UCSD-AML1 (cell line): ENCODE measurements at regions not wholly inside any gene's neighbourhood (a gene's known extent, or its start where the extent isn't known, plus 50 kb on each side); places are given as distances from the start of the nearest gene placed in this dataset.

Experiments used
- DNase-seq: peaks from one replicate; lab custom pipeline; 2025; ENCODE audit not compliant: unreplicated experiment; lab: John Stamatoyannopoulos, UW

DNA sequence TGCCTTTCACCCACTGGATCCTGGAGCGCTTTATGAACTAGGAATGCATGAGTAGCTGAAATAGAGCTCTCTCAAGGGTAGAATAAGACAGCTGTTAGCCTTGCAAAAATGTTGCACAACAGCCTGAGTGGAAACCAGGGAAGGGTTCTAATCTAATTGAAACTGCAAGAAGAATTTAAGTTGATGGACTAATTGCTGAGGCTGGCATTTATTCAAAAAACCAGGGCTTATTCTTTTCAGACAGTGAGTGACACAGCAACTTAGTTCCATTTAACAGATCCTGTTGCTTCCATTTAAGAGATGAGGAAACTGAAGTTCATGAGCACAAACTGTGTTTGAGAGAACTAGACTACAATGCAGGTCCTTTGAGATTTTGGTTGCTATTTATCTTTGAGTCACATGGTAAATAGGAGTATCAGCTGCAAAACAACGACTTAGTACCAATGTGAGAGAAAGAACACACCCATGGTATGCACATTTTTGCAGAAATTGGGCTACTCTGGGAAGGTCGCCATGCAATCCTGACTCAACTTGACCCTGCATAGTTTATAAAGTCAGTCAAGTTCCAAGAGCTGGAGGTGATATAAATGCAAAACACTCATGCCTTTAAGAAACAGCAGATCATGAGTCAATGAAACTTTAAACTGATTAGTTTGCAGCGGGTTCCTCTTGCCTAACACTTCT, 76.4 kb upstream of the PARD3B start:
- DNase-seq = no peak

GRCh38 chr2:204470178-204470620, 75.1 kb upstream of the PARD3B start:
- DNase-seq = no peak

- DNase-seq = no peak
These were observed 74.6 kb upstream of the PARD3B start for GRCh38 chr2:204470621-204471196.

- DNase-seq = no peak
These were observed 72.9 kb upstream of the PARD3B start for GRCh38 chr2:204472375-204472774.

DNA sequence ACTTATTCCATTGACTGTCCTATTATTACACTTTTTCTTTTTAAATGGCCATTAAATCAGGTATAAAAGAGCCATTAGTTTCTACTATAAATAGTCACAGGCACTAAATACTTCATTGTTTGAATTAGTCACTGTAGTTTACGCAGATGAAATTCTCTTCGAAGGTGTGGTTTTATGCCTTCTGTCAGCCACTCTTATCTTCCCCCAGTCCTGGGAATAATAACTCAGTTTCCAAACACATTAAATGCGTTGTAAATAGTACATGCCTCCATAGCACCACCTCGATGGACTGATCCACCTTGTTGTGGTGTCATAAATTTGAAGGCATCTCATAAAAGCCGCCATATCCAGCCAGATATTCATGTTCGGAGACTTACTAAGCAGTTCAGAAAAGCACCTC, 72.1 kb upstream of the PARD3B start:
- no peak for DNase-seq

GRCh38 chr2:204475399-204475798, 69.9 kb upstream of the PARD3B start:
- no peak for DNase-seq

GRCh38 chr2:204477358-204477950, 67.8 kb upstream of the PARD3B start:
- no peak for DNase-seq

DNA sequence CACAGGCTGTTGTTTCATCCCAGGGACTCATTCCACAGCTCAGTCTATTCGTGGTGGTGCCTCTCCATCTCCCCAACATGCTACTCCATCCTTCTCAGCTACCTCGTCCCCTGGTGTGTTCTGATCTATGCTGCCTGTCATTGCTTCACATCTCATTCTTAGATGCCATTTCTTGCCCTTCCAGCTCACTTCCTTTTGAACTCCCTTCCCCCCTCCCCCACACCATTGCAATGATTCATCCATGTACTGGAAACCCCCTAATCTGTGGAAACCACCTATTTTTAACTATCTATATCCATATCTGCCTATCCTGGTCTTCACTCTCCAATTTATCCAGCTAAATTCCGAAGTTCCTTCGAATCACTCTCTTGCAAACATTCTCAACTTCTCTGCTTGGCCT, 65.7 kb upstream of the PARD3B start:
- DNase-seq = no peak

DNA sequence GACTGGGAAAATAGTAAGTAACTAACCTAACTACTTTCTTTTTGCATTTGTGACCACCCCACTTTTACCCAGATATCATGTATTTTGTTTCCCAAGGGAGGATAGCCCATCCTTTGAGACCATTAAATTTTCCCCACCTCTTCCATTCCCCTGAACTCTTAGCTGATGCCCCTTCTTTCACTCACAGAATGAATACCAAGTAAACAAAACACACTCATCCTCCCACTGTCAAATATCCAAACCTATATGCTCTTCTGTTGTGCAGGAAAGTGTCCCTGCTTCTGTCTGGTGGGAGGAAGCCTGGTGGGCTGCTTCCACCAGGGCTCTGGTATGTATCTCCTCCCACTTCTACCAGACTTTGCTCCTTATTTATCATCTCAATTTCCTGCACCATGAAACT, 64.6 kb upstream of the PARD3B start:
- DNase-seq = no peak

DNA sequence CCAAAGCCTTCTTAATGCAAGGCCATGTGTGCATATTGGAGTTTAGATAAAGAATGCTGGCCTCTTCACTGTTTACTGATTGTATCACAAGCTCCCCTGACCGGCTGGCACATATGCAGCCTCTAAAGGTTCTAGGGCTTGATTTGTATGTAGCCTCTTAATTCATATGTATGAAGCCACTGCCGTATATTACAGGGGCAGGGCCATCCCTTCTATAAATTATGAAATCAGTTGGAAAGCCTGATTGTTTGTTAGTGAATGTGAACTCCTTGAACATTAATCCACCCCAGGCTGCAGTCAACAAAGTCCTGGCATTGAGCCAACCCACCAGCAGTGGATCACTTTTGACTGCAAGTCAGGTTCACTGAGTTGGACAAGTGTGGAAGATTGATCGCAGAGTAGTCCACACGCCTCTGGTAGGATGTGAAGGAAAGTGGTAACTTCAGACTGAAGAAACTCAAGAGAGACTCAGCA, 61.6 kb upstream of the PARD3B start:
- DNase-seq = no peak

DNA sequence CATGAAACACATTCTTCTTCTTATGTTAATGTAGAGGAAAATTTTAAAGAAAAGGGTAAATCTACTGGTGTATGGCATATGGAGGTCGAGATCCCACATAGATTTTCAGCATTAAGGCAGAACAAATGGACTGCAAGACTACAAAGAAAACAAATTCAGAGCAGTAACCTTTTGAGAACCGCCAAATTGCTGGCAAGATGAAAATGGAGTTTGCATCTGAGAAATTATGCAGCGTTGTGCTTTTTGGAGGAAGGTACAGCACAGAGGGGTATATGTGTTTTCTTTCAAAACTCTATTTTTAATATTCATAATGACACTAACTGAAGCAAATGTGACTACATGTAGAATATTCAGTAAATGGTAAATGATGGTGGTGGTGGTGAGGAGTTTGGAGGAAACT, 59.0 kb upstream of the PARD3B start:
- DNase-seq = no peak

DNA sequence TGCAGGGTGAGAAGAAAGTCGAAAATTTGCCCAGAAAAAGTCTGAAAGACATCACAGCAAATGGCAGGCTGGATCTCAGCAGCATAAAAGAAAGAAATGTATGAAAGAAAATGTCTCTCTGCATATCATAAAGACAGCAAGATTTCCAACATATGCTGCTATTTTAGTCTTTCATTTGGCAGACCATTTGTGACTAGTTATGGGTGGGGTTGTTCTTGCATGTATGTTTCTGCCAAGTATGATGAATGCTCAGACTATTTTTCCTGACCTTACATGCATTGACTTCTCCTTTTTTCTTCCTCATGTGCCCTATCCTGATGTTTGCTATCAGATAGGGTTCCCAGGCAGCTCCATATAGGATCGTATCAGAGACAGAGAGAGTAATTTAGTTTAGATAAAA, 58.5 kb upstream of the PARD3B start:
- no peak for DNase-seq

GRCh38 chr2:204487447-204488229, 57.6 kb upstream of the PARD3B start:
- DNase-seq = no peak

GRCh38 chr2:204491528-204491927, 53.7 kb upstream of the PARD3B start:
- DNase-seq = no peak

- no peak for DNase-seq
These were observed 52.9 kb upstream of the PARD3B start for GRCh38 chr2:204492417-204492816.

DNA sequence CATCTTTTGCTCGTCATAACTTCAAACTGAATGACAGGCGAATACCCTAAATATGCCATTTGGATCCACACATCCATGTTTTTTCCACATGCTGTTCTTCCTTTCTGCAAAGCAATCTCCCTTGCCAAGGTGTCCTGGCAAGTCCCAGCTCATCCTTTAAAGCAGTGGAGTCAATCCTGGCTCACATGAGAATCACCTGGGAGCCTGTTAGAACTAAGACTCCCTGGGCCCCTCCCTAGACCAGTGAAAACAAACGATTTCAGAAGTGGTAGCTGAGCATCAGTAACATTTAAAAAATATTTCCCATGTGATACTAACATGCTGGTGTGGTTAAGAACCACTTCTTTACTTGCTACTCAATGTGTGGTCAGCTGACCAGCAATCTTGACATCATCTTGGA, 50.6 kb upstream of the PARD3B start:
- no peak for DNase-seq

- no peak for DNase-seq
These were observed 49.9 kb upstream of the PARD3B start for GRCh38 chr2:204495381-204495780.
